ENCODE measurements at regions not wholly inside any gene's neighbourhood (a gene's known extent, or its start where the extent isn't known, plus 50 kb on each side); places are given as distances from the start of the nearest gene placed in this dataset.

GRCh38 chr2:183740241-183740640 lies 616.0 kb downstream of the NUP35 start:
- TF ChIP-seq, protein P1, sequence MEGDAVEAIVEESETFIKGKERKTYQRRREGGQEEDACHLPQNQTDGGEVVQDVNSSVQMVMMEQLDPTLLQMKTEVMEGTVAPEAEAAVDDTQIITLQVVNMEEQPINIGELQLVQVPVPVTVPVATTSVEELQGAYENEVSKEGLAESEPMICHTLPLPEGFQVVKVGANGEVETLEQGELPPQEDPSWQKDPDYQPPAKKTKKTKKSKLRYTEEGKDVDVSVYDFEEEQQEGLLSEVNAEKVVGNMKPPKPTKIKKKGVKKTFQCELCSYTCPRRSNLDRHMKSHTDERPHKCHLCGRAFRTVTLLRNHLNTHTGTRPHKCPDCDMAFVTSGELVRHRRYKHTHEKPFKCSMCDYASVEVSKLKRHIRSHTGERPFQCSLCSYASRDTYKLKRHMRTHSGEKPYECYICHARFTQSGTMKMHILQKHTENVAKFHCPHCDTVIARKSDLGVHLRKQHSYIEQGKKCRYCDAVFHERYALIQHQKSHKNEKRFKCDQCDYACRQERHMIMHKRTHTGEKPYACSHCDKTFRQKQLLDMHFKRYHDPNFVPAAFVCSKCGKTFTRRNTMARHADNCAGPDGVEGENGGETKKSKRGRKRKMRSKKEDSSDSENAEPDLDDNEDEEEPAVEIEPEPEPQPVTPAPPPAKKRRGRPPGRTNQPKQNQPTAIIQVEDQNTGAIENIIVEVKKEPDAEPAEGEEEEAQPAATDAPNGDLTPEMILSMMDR (IDR thresholded peaks at IDR 0.05 in 2 of 3, conservative IDR thresholded peaks at IDR 0.05 in 1 of 3; ENCODE audit: borderline replicate concordance in 1 of 3, insufficient read depth in 1 of 3, low read depth in 2 of 3, low read length in 2 of 3) = no peak
- TF ChIP-seq MAX (IDR thresholded peaks at IDR 0.05) (no peak), SP1 (IDR thresholded peaks at IDR 0.05; ENCODE audit: low read depth) (no peak), RAD21 (IDR thresholded peaks at IDR 0.05; ENCODE audit: low read depth) (no peak), POLR2A (IDR thresholded peaks at IDR 0.05; ENCODE audit: borderline replicate concordance, extremely low read depth, insufficient read depth, insufficient read length) (no peak), YY1 (IDR thresholded peaks at IDR 0.05; ENCODE audit: extremely low read depth, insufficient replicate concordance, low read depth, low read length) (no peak), JUND (IDR thresholded peaks at IDR 0.05) (no peak)
